ENCODE measurements at regions not wholly inside any gene's neighbourhood (a gene's known extent, or its start where the extent isn't known, plus 50 kb on each side); places are given as distances from the start of the nearest gene placed in this dataset.

DNA sequence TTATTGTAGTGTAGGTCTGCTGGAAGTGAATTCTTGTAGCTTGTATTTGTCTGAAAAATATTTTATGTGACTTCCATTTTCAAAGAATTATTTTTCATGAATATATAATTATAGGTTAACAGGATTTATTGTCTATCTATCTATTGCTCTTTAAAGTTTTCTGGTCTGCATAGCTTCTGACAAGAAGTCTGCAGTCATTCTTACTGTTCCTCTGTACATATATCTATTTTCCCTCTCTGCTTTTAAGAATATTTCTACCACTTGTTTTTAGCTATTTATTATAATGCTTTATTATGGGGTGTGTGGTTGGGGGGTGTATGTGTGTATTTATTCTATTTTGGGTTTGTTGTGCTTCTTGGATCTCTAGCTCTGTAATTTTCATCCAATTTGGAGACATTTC, 77.4 kb downstream of the ETS2 start:
- Histone ChIP-seq H3K4me1 (ENCODE audit: insufficient read depth, low read length) (peaks cover 7% of the 10 kb centered on the region; the same call in 1 of the 2 replicates), H3K4me3 (ENCODE audit: low read length) (no peak overlapping the region), H3K79me2 (ENCODE audit: low read length) (no peaks in the 10 kb centered on the region), H3K9me2 (replicated peaks; ENCODE audit: low read length) (no peaks in the 10 kb centered on the region), H3K36me3 (ENCODE audit: low read depth, low read length) (peaks cover 4% of the 10 kb centered on the region; the same call in 1 of the 2 replicates), H4K20me1 (ENCODE audit: low read length) (no peaks in the 10 kb centered on the region), H2AFZ (ENCODE audit: low read length) (no peak overlapping the region), H3K4me2 (ENCODE audit: low read length) (no peak overlapping the region), H3K27me3 (ENCODE audit: low read length) (no peaks in the 10 kb centered on the region), H3K9me3 (ENCODE audit: low read length) (peaks cover 14% of the 10 kb centered on the region), H3K27ac (ENCODE audit: low read length) (no peak overlapping the region), H3K9ac (ENCODE audit: low read length) (no peak overlapping the region), H3F3A (ENCODE audit: low read length, unreplicated experiment) (no peaks in the 10 kb centered on the region)
- ATAC-seq (no peak), DNase-seq (no peak)
- no TSS peak for BruUV-seq (replicated peaks)
- intact Hi-C loops (cut with micrococcal nuclease) = no loop called here
- TF ChIP-seq, protein P1, sequence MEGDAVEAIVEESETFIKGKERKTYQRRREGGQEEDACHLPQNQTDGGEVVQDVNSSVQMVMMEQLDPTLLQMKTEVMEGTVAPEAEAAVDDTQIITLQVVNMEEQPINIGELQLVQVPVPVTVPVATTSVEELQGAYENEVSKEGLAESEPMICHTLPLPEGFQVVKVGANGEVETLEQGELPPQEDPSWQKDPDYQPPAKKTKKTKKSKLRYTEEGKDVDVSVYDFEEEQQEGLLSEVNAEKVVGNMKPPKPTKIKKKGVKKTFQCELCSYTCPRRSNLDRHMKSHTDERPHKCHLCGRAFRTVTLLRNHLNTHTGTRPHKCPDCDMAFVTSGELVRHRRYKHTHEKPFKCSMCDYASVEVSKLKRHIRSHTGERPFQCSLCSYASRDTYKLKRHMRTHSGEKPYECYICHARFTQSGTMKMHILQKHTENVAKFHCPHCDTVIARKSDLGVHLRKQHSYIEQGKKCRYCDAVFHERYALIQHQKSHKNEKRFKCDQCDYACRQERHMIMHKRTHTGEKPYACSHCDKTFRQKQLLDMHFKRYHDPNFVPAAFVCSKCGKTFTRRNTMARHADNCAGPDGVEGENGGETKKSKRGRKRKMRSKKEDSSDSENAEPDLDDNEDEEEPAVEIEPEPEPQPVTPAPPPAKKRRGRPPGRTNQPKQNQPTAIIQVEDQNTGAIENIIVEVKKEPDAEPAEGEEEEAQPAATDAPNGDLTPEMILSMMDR (conservative IDR thresholded peaks at IDR 0.05; ENCODE audit: low read depth, low read length) = no peak
- no peak for TF ChIP-seq EZH2 (IDR thresholded peaks at IDR 0.05; ENCODE audit: low read length, unreplicated experiment)
- no peak for TF ChIP-seq EZH2phosphoT487 (IDR thresholded peaks at IDR 0.05; ENCODE audit: borderline replicate concordance, low read length)
- POLR2A ChIA-PET (ENCODE audit: unreplicated experiment) = interaction anchor here (0.6 to 0.7 kb wide), 2 partner anchors 9 to 1322 kb away, joined by 3 to 4 read pairs; no protein-coding TSS in a partner anchor
- CTCF ChIA-PET = no interaction called here

DNA sequence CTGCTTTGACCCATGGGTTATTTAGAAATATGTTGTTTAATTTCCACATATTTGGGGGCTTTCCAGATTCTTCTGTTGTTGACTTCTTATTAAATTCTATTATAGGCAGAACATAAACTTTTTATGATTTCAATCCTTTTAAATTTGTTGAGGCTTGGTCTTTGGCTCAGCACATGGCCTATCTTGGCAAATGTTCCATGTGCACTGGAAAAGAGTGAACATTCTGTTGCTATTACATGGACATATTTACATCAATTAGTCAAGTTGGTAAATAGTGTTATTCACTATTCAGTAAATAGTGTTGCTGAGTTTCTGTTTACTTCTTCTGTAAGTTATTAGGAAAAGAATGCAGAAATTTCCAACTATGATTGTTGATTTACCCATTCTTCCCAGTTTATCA, 75.4 kb downstream of the ETS2 start:
- Histone ChIP-seq H3F3A (ENCODE audit: low read length, unreplicated experiment) (no peaks in the 10 kb centered on the region), H4K20me1 (ENCODE audit: low read length) (no peaks in the 10 kb centered on the region), H3K4me1 (ENCODE audit: insufficient read depth, low read length) (peaks cover 7% of the 10 kb centered on the region; the same call in 1 of the 2 replicates), H2AFZ (ENCODE audit: low read length) (no peak overlapping the region), H3K9ac (ENCODE audit: low read length) (no peak overlapping the region), H3K27me3 (ENCODE audit: low read length) (no peaks in the 10 kb centered on the region), H3K4me2 (ENCODE audit: low read length) (no peak overlapping the region), H3K36me3 (ENCODE audit: low read depth, low read length) (no peaks in the 10 kb centered on the region), H3K9me2 (replicated peaks; ENCODE audit: low read length) (no peaks in the 10 kb centered on the region), H3K4me3 (ENCODE audit: low read length) (no peak overlapping the region), H3K9me3 (ENCODE audit: low read length) (no peaks in the 10 kb centered on the region), H3K27ac (ENCODE audit: low read length) (peak overlapping the region; percentile 52), H3K79me2 (ENCODE audit: low read length) (no peaks in the 10 kb centered on the region)
- ChIA-PET CTCF (no interaction called here), POLR2A (ENCODE audit: unreplicated experiment) (no interaction called here)
- peak; percentile 73 for DNase-seq
- peak; percentile 96 for ATAC-seq
- no TSS peak for BruUV-seq (replicated peaks)
- intact Hi-C loops (cut with micrococcal nuclease) = loop anchor here (1.0 to 2.0 kb wide), 3 partner anchors 30 to 70 kb away; no protein-coding TSS in a partner anchor
- no peak for TF ChIP-seq EZH2phosphoT487 (IDR thresholded peaks at IDR 0.05; ENCODE audit: borderline replicate concordance, low read length)
- TF ChIP-seq EZH2 (IDR thresholded peaks at IDR 0.05; ENCODE audit: low read length, unreplicated experiment) = no peak
- TF ChIP-seq, protein P1 (conservative IDR thresholded peaks at IDR 0.05; ENCODE audit: low read depth, low read length) = no peak

DNA sequence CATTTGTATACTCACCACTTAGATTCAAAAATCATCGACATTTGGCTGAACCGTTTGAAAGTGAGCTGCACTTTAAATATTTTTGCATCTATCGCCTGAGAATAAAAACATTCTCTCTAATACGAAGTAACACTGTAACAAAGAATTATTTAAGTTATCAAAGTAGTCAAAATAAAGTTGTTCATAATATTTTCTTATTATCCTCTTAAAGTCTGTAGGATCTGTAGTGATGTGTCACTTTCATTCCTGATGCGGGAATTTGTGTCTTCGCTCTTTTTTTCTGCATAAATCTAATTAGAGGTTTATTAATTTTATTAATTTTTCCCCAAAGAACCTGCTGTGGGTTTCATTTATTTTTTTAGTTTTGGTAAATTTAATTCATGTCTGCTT, 74.8 kb downstream of the ETS2 start:
- Histone ChIP-seq H3K4me1 (ENCODE audit: insufficient read depth, low read length) (peaks cover 7% of the 10 kb centered on the region; the same call in 1 of the 2 replicates), H3K9ac (ENCODE audit: low read length) (no peak overlapping the region), H3K9me3 (ENCODE audit: low read length) (no peaks in the 10 kb centered on the region), H3K27me3 (ENCODE audit: low read length) (no peaks in the 10 kb centered on the region), H3K79me2 (ENCODE audit: low read length) (no peaks in the 10 kb centered on the region), H4K20me1 (ENCODE audit: low read length) (no peaks in the 10 kb centered on the region), H3K27ac (ENCODE audit: low read length) (peak overlapping the region; percentile 52), H3K4me2 (ENCODE audit: low read length) (no peak overlapping the region), H3F3A (ENCODE audit: low read length, unreplicated experiment) (no peaks in the 10 kb centered on the region), H3K36me3 (ENCODE audit: low read depth, low read length) (no peaks in the 10 kb centered on the region), H3K9me2 (replicated peaks; ENCODE audit: low read length) (no peaks in the 10 kb centered on the region), H3K4me3 (ENCODE audit: low read length) (no peak overlapping the region), H2AFZ (ENCODE audit: low read length) (no peak overlapping the region)
- intact Hi-C loops (cut with micrococcal nuclease) = loop anchor here (2.0 kb wide), 1 partner anchor 70 kb away; no protein-coding TSS in a partner anchor
- POLR2A ChIA-PET (ENCODE audit: unreplicated experiment) = no interaction called here
- no TSS peak for BruUV-seq (replicated peaks)
- ATAC-seq (no peak), DNase-seq (no peak)
- no peak for TF ChIP-seq EZH2 (IDR thresholded peaks at IDR 0.05; ENCODE audit: low read length, unreplicated experiment)
- CTCF ChIA-PET = no interaction called here
